ENCODE measurements at regions not wholly inside any gene's neighbourhood (a gene's known extent, or its start where the extent isn't known, plus 50 kb on each side); places are given as distances from the start of the nearest gene placed in this dataset.

DNA sequence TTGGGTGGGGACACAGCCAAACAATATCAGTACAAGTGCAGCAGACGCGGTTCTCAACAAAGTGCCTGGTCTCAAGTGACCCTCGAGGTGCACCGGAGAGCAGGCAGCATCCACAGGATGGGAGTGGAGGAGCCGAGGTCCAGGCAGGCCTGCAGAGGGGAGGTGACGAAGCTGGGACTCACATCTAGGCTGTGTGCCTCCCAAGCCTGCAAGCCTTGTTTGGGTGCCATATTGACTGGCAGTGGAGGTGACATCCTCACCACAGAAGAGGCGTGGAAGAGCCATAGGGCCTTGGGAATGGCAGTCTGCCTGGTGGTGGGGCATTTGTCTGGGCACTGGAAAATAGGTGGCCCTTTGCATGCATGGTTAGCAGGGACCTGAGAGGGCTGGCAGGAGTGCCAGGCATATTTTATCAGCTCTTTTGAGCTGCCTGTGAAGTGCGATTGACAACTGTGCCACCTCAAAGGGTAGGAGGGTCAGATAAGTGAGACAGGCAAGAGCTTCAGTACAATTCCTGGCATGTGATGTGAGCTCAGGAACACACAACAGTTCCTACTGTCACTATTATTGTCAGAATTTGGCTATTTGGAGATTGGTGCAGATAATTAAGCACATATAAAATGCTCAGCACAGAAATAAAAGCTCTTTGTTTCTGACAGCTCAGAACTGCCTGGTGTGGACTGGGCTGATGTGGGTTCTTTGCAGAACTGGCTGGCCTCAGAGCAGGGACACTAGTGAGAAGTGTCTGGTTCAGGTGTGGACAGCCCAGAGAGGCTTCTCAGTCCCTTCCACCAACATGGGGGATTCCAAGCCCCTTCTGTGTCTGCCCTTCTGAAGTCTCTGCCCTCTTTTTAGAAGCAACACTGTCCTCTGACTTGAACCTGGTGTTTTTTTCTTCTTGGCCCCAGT is 347.6 kb upstream of the AJAP1 start:
- ChIA-PET CTCF (no interaction called here), POLR2A (no interaction called here)
- no peaks in the 10 kb centered on the region for H3K36me3 ChIP-seq (ENCODE audit: control insufficient read depth, insufficient read depth, low read length)
- in situ Hi-C loops (cut with HindIII; ENCODE audit: low pct_unique_long_range_greater_than_20kb, low sequenced_read_pairs): no loop called here
- no TSS peak for BruUV-seq (replicated peaks)
- H3K9me3 ChIP-seq (ENCODE audit: control insufficient read depth, insufficient read depth, low read depth, low read length): no peaks in the 10 kb centered on the region
- H3K4me1 ChIP-seq (ENCODE audit: control insufficient read depth, insufficient read depth, low read length): no peaks in the 10 kb centered on the region
- intact Hi-C loops (cut with micrococcal nuclease; ENCODE audit: unreplicated experiment): no loop called here
- ATAC-seq: no peak
- H3K4me3 ChIP-seq (ENCODE audit: low read depth in 2 of 2, low read length in 2 of 2): no peak overlapping the region
- DNase-seq (ENCODE audit: low read depth, low spot score): no peak
- TF ChIP-seq, protein P1, sequence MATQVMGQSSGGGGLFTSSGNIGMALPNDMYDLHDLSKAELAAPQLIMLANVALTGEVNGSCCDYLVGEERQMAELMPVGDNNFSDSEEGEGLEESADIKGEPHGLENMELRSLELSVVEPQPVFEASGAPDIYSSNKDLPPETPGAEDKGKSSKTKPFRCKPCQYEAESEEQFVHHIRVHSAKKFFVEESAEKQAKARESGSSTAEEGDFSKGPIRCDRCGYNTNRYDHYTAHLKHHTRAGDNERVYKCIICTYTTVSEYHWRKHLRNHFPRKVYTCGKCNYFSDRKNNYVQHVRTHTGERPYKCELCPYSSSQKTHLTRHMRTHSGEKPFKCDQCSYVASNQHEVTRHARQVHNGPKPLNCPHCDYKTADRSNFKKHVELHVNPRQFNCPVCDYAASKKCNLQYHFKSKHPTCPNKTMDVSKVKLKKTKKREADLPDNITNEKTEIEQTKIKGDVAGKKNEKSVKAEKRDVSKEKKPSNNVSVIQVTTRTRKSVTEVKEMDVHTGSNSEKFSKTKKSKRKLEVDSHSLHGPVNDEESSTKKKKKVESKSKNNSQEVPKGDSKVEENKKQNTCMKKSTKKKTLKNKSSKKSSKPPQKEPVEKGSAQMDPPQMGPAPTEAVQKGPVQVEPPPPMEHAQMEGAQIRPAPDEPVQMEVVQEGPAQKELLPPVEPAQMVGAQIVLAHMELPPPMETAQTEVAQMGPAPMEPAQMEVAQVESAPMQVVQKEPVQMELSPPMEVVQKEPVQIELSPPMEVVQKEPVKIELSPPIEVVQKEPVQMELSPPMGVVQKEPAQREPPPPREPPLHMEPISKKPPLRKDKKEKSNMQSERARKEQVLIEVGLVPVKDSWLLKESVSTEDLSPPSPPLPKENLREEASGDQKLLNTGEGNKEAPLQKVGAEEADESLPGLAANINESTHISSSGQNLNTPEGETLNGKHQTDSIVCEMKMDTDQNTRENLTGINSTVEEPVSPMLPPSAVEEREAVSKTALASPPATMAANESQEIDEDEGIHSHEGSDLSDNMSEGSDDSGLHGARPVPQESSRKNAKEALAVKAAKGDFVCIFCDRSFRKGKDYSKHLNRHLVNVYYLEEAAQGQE (IDR thresholded peaks at IDR 0.05; ENCODE audit: insufficient read depth in 1 of 2, low read depth in 2 of 2, low read length in 1 of 2): no peak
- TF ChIP-seq POLR2AphosphoS5 (IDR thresholded peaks at IDR 0.05; ENCODE audit: low read depth, low read length) (no peak), TCF7L2 (IDR thresholded peaks at IDR 0.05; ENCODE audit: low read depth, low read length) (no peak), SIN3A (IDR thresholded peaks at IDR 0.05; ENCODE audit: borderline replicate concordance, insufficient read depth, low read depth, low read length) (no peak)
- TF ChIP-seq, protein P2, sequence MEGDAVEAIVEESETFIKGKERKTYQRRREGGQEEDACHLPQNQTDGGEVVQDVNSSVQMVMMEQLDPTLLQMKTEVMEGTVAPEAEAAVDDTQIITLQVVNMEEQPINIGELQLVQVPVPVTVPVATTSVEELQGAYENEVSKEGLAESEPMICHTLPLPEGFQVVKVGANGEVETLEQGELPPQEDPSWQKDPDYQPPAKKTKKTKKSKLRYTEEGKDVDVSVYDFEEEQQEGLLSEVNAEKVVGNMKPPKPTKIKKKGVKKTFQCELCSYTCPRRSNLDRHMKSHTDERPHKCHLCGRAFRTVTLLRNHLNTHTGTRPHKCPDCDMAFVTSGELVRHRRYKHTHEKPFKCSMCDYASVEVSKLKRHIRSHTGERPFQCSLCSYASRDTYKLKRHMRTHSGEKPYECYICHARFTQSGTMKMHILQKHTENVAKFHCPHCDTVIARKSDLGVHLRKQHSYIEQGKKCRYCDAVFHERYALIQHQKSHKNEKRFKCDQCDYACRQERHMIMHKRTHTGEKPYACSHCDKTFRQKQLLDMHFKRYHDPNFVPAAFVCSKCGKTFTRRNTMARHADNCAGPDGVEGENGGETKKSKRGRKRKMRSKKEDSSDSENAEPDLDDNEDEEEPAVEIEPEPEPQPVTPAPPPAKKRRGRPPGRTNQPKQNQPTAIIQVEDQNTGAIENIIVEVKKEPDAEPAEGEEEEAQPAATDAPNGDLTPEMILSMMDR (IDR thresholded peaks at IDR 0.05): no peak
- H3K27me3 ChIP-seq (ENCODE audit: control insufficient read depth, insufficient read depth, low read length): no peaks in the 10 kb centered on the region
- H3K27ac ChIP-seq (ENCODE audit: low read length): no peak overlapping the region

DNA sequence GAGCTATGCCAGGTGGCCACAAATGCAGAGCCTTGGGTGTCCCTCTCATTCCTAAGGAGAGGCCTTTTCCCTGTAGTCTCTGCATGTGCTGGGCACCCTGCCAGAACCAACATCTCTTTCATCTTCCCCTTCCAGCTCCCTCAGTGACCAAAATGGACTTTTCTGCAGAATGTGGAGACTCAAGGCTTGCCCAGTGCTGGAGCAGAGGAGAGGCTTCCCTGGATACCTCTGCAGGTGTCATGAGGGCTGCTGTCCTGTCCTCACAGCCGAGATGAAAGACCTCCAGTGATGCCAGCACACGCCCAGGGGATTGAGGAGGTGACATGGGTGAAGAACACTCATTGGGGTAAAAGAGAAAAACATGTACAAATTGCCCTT is 347.0 kb upstream of the AJAP1 start:
- ATAC-seq (no peak), DNase-seq (ENCODE audit: low read depth, low spot score) (no peak)
- ChIA-PET CTCF (no interaction called here), POLR2A (no interaction called here)
- Histone ChIP-seq H3K4me1 (ENCODE audit: control insufficient read depth, insufficient read depth, low read length) (no peaks in the 10 kb centered on the region), H3K9me3 (ENCODE audit: control insufficient read depth, insufficient read depth, low read depth, low read length) (no peaks in the 10 kb centered on the region), H3K4me3 (ENCODE audit: low read depth in 2 of 2, low read length in 2 of 2) (no peak overlapping the region), H3K27me3 (ENCODE audit: control insufficient read depth, insufficient read depth, low read length) (no peaks in the 10 kb centered on the region), H3K27ac (ENCODE audit: low read length) (no peak overlapping the region), H3K36me3 (ENCODE audit: control insufficient read depth, insufficient read depth, low read length) (no peaks in the 10 kb centered on the region)
- TF ChIP-seq SIN3A (IDR thresholded peaks at IDR 0.05; ENCODE audit: borderline replicate concordance, insufficient read depth, low read depth, low read length): no peak
- TF ChIP-seq, protein P1 (IDR thresholded peaks at IDR 0.05; ENCODE audit: insufficient read depth in 1 of 2, low read depth in 2 of 2, low read length in 1 of 2): no peak
- TF ChIP-seq, protein P2 (IDR thresholded peaks at IDR 0.05): no peak
- intact Hi-C loops (cut with micrococcal nuclease; ENCODE audit: unreplicated experiment): no loop called here
- no TSS peak for BruUV-seq (replicated peaks)
- in situ Hi-C loops (cut with HindIII; ENCODE audit: low pct_unique_long_range_greater_than_20kb, low sequenced_read_pairs): no loop called here

All from Panc1 (cell line).